Cerebellar nuclear complex (tissue), 1 donor: ENCODE measurements at regions not wholly inside any gene's neighbourhood (a gene's known extent, or its start where the extent isn't known, plus 50 kb on each side); places are given as distances from the start of the nearest gene placed in this dataset.

Experiments used
- DNase-seq, 2 experiments: peaks; one replicate each; lab custom pipeline; 2025; lab: John Stamatoyannopoulos, UW

GRCh38 chr5:68161156-68161555, 54.4 kb upstream of the PIK3R1 start:
- DNase-seq = no peak

- DNase-seq = no peak
Observed at GRCh38 chr5:68159224-68159951, 56.2 kb upstream of the PIK3R1 start.

GRCh38 chr5:68155940-68156339, 59.6 kb upstream of the PIK3R1 start:
- no peak for DNase-seq

GRCh38 chr5:68154119-68154857, 61.3 kb upstream of the PIK3R1 start:
- DNase-seq = no peak

GRCh38 chr5:68151812-68152211, 63.7 kb upstream of the PIK3R1 start:
- DNase-seq = no peak

GRCh38 chr5:68149189-68149588, 66.4 kb upstream of the PIK3R1 start:
- no peak for DNase-seq

DNA sequence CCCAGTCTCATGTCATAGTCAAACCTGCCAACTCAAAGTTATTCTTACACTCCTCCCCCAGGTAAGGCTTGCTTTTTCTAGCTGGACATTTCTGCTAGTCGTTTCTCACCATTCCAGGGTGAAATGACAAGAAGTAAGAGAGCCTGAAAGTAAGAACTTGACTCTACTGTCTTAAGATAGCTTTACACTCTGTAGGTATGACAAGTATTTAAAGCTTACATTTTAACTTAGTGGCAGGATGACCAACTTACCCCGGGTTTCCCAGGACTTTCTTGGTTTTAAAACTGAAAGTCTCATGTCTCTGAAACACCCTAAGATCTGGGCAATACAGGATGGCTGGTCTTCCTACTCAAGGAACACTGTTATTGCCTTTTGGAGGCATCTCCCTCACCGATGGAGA, 67.5 kb upstream of the PIK3R1 start:
- DNase-seq = no peak

DNA sequence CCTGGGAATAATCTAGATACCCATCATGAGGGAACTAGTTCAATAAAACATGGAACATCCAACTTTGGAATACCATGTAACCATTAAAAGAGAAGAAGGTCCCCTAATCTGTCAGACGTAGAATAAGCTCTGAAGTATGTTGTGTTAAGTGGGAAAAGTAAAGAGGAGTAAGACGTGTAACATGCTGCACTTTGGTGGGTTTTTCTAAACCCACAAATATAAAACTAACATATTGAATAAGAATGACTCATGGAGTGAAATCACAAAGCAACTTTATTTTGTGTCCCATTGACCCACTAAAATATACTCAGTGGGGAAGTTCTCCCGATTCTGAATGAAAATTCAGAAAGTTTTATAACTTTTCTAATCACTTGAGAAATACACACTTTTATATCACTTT, 67.9 kb upstream of the PIK3R1 start:
- no peak for DNase-seq

GRCh38 chr5:68141494-68141893, 74.1 kb upstream of the PIK3R1 start:
- DNase-seq = no peak

GRCh38 chr5:68140763-68141162, 74.8 kb upstream of the PIK3R1 start:
- no peak for DNase-seq

DNA sequence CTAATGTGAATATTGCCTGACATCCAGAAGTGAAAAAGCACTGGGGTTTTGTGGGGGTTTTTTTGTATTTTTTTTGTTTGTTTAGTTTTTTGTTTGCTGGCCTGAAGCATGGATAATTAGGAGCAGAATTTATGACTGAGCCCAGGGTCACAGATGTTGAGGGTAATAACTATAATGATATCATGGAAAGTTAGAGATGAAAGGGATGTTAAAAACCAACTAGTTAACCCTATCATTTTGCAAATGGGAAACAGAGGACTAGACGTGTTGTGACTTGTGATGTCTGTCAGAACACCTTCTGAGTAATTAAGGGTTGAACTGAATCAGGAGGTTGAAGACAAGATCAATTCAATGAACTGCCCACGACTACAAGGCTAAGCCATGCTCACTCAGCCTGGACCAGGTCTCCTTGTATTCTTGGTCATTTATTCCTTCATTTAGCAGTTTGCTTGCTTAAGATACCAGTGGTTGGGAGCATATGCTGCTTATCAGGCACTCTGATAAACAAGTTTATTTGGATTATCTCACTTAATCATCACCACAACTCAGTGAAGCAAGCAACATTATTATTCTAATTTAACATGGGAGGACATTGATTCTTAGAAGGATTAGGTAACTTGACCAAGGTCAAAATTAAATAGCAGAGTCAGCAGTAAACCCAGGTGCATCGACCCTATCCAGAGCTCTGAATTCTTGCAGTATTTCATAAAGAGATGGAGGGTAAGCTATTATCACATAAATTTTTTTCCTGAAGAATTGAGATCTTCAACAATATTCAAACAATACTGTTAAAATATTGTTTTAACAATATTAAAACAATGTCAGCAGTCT, 75.7 kb upstream of the PIK3R1 start:
- DNase-seq = no peak

DNA sequence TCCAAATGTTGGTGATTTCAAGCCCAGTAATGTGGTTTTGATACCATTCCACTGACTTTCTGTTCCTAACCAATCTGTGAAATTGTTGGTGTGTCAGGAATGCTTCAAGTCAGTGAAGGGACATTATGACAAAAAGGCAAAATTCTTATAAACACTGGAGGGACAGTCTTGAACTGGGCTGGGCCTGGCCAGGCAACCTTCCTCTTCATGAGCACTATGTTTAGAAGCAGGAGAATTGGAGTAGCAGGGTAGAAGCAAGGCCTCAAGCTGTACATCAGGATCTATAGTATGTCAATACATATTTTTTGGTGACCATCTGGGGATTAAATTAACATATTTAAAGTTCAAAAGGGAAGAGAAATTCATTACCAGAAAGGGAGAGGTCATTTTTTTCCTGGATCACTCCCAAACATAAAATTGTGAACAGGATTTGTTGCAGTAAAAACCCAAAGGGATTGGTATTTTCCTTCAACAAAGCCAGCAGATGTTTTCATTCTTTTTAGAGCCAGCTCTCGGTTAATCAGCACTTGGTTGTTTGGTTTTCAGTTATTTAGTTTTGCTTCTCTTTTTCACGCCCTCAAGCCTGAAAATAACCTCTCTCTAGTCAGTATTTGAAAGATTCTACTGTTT, 77.9 kb upstream of the PIK3R1 start:
- DNase-seq = no peak

DNA sequence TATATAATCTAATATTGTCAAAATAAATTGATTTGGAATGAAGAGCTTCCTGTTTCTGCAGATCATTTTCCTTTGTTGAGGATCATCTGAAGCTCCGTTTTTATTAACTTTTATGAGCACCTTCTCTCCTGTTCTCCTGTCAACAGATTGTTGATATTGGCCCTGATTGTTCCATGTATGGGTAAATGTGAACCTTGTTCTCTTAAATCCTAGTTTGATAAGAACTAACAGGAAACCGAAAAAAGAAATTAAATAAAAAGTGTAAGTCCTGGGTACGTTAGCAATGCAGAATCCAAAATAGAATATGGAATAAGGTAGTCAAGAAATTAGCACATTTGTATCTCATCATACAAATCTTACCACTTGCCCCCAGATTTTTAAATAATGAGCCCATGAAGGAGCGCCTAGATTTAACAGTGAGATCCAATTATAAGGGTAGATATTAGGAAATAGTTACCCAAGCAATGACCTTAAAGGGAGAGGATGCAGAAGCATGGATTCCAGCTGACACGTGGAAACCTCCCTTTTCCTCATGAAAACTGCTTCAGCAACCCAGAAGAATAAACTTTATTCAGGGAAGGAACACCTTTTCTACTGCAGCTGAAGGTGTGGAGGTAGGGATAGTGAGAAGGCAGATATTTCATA, 80.8 kb upstream of the PIK3R1 start:
- no peak for DNase-seq

- DNase-seq = no peak
Observed at GRCh38 chr5:68134033-68134668, 81.4 kb upstream of the PIK3R1 start.

GRCh38 chr5:68130253-68130652, 85.3 kb upstream of the PIK3R1 start:
- DNase-seq = no peak

GRCh38 chr5:68129364-68129763, 86.2 kb upstream of the PIK3R1 start:
- DNase-seq = no peak

DNA sequence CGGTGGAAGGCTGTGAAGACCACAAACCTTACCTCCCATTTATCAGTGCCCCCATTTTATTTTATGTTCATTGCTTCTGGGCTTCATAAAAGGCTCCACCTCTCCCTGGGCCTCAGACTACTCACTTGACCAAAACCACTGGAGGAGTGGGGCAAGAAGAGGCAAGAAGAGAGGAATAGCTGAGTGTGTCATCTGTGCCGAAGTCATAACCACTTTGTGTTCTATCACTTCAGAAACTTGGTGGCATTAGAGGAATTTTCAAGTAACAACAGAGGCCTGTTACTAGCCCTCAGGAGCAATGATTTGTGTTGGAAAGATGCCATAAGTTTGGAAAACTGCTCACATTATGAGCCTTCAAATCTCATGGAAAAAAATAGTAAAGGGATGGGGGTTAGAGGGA, 88.7 kb upstream of the PIK3R1 start:
- no peak for DNase-seq

DNA sequence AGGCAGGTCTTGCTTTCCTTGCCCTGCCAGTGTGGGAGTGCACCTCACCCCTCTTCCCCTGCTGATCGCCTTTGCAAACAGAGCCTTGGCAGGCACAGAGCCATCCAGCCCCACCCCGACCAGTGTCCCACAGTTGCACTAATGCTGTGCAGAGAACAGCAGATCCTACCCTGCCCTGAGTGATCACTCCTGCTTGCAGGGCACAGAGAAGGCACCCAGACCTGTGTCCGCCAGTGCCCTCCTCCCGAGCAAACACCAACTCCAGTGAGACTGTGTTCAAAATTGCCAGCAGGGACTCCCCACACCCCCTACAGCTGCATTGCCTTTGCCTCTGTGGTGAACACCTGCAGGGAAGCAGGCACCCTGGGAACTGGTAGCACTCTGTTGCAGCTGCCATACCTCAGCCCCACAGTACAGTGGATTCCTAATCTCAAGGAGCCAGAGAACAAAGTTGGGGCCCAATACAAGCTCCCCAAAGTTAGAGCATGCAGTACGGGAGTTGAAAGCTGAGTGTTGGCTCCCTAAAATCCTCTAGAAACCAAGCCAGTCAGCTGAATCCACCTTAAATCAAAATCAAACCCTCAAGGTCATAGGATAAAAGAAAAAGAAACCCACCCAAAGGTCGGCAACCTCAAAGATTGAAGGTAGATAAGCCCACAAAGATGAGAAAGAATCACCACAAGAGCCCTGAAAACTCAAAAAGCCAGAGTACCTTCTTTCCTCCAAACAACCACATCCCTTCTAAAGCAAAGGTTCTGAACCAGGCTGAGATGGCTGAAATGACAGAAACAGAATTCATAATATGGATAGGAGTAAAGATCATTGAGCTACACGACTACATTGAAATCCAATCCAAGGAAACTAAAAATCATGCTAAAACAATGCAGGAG, 92.9 kb upstream of the PIK3R1 start:
- no peak for DNase-seq

GRCh38 chr5:68116868-68117411, 98.6 kb upstream of the PIK3R1 start:
- no peak for DNase-seq

- no peak for DNase-seq
Observed at GRCh38 chr5:68116408-68116807, 99.1 kb upstream of the PIK3R1 start.
